ENCODE measurements at regions not wholly inside any gene's neighbourhood (a gene's known extent, or its start where the extent isn't known, plus 50 kb on each side); places are given as distances from the start of the nearest gene placed in this dataset.

DNA sequence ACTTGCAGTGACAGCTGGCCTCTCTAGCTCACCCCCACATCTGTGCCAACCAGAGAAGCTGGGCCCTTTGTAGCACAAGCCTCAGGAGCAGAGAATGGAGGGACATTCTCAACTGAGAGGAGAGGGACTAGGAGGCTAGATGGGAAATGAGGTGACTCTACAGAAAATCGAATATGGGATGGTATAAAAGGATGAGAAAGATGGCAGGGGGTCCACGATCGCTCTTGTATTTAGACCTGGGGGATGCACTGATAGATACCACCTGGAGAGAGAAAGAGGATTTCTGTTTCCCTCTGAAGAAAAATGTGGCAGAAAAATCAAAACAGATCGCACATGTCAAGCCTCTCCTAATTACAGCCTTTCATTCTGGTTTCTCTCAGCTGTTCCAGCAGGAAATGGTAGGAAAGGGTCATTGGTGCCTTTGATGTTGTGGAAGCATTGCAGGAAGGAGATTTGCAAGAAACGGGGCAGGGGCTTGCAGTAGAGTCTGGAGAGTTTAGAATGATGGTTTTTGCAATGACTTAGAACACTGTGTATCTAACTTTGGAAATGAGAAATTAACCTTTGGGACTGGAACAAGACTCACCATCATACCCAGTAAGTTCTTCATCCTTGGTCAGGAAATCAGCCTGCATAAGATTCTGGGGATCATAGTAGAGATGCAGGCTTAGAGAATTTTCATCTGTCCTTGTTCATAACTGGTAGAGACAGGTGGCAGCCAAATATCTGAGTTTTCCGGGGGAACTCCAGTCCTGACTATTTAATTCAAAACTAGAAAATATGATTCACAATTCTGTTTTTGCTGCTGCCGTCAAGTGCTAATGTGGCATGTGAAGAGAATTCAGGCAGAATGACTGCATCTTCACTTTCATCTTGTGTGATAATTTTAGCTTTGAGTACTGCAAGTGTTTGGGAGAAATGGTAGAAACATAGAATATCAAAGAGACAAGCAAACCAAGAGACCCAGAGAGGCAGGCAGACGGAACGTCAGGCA is 98.8 kb downstream of the DAD1 start:
- Histone ChIP-seq H3K27ac (ENCODE audit: low read length) (peak overlapping the region; percentile 59), H3K9me3 (no peaks in the 10 kb centered on the region), H3K4me1 (ENCODE audit: control insufficient read depth in 1 of 2, extremely low read depth in 1 of 2, insufficient read depth in 2 of 2, low read length in 2 of 2) (peaks cover 3 to 10% of the 10 kb centered on the region in 2 experiments), H3K36me3 (ENCODE audit: control insufficient read depth in 2 of 2, extremely low read depth in 1 of 2, insufficient read depth in 1 of 2, low read length in 1 of 2) (peaks cover 0 to 7% of the 10 kb centered on the region in 2 donors), H3K27me3 (replicated peaks in 1 of 2; ENCODE audit: control insufficient read depth in 2 of 2, extremely low read depth in 1 of 2, insufficient read depth in 2 of 2, low read length in 1 of 2) (no peaks in the 10 kb centered on the region), H3K4me3 (ENCODE audit: control insufficient read depth in 1 of 2, extremely low read depth in 1 of 2, low read length in 1 of 2) (peak overlapping the region; percentile 23 to 46)
- no peaks in the 10 kb centered on the region for H3K9me3 Mint-ChIP-seq
- ATAC-seq (replicated peaks in 1 of 4) (peak in 1 of 4 experiments; percentile 11), DNase-seq (no peak)
- ChIA-PET POLR2A (no interaction called here), CTCF (interaction anchor here (0.6 to 1.1 kb wide), 3 partner anchors 14 to 80 kb away, joined by 3 to 4 read pairs (median 3); no protein-coding TSS in a partner anchor)
- peaks cover 58% of the 10 kb centered on the region for H3K36me3 Mint-ChIP-seq
- no peaks in the 10 kb centered on the region for H3K27me3 Mint-ChIP-seq
- H3K4me3 Mint-ChIP-seq = peak overlapping the region; percentile 84 to 87 (median 86)
- peak overlapping the region; percentile 91 to 98 for H3K27ac Mint-ChIP-seq
- no CpG with 5 or more reads among the region's 9 CpGs for WGBS (ENCODE audit: insufficient coverage)
- peaks cover 26 to 58% (median 27%) of the 10 kb centered on the region in 3 donors for H3K4me1 Mint-ChIP-seq

DNA sequence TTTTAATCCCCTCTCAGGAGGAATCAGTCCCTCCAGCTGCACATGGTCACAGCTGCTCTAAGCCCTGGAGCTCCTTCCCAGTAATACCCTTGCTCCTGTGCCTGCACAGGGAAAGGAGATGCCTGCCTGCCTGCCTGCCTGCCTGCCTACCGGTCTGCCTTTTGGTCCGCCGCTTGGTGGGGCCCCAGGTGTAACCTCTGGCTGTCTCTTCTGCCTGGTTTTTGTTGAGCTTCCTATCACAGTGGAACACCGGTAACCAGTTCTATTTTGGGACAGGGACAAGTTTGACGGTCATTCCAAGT is 99.8 kb downstream of the DAD1 start:
- peak overlapping the region; percentile 15 to 46 for H3K4me3 ChIP-seq (ENCODE audit: control insufficient read depth in 1 of 2, extremely low read depth in 1 of 2, low read length in 1 of 2)
- peaks cover 54% of the 10 kb centered on the region for H3K36me3 Mint-ChIP-seq
- no peaks in the 10 kb centered on the region for H3K27me3 ChIP-seq (replicated peaks in 1 of 2; ENCODE audit: control insufficient read depth in 2 of 2, extremely low read depth in 1 of 2, insufficient read depth in 2 of 2, low read length in 1 of 2)
- H3K27ac ChIP-seq (ENCODE audit: low read length) = peak overlapping the region; percentile 59
- no peaks in the 10 kb centered on the region for H3K9me3 Mint-ChIP-seq
- ChIA-PET CTCF (interaction anchor here in 1 of 2 donors (1.1 kb wide), 1 partner anchor 13 kb away, joined by 4 read pairs; no protein-coding TSS in a partner anchor), POLR2A (interaction anchor here in 1 of 2 donors (0.7 kb wide), 1 partner anchor 288 kb away, joined by 3 read pairs; no protein-coding TSS in a partner anchor)
- peaks cover 3 to 10% of the 10 kb centered on the region in 2 experiments for H3K4me1 ChIP-seq (ENCODE audit: control insufficient read depth in 1 of 2, extremely low read depth in 1 of 2, insufficient read depth in 2 of 2, low read length in 2 of 2)
- peaks cover 26 to 55% (median 27%) of the 10 kb centered on the region in 3 donors for H3K4me1 Mint-ChIP-seq
- peaks cover 0 to 4% of the 10 kb centered on the region in 2 donors for H3K36me3 ChIP-seq (ENCODE audit: control insufficient read depth in 2 of 2, extremely low read depth in 1 of 2, insufficient read depth in 1 of 2, low read length in 1 of 2)
- DNase-seq (no peak), ATAC-seq (replicated peaks in 1 of 4) (no peak)
- H3K27me3 Mint-ChIP-seq = no peaks in the 10 kb centered on the region
- peak overlapping the region; percentile 91 to 98 for H3K27ac Mint-ChIP-seq
- no peaks in the 10 kb centered on the region for H3K9me3 ChIP-seq
- WGBS (ENCODE audit: insufficient coverage) = 0% methylated on average over 3 of the region's 5 CpGs
- peak overlapping the region; percentile 84 to 87 (median 86) for H3K4me3 Mint-ChIP-seq

DNA sequence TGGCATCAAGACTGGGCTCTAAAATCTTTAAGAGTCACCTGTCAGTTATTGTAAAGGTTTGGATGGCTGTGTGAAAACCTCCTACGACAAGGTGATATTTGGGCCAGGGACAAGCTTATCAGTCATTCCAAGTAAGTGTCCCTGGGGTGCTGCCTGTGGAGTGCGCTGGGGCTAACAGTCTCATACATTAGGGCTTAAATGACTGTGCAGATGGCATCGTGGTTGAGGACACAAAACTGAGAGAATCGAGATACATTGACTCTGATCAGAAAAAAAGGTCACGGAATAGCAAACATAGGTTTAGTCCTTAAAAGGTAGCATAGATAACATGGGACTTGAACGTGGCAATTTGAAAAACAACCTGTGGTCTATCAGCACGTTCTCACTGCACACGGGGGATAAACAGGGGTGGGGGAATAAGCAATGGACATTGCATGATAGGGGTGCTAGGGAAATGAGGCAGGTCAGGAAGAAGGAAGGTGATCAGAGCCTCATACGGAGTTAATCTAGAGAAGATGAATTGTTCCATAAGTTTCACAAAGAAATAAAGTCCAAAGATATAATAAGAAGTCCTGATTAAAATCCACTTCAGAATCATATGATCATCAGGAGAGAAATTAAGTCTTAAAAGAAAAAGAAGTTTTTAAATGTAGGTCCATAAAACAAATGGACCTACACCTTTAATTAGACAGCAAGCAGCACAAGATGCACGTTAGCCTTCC is 100.3 kb downstream of the DAD1 start:
- Mint-ChIP-seq H3K27me3 (no peaks in the 10 kb centered on the region), H3K4me3 (peak overlapping the region; percentile 84 to 87 (median 86)), H3K4me1 (peaks cover 23 to 51% (median 27%) of the 10 kb centered on the region in 3 donors), H3K9me3 (no peaks in the 10 kb centered on the region), H3K36me3 (peaks cover 49% of the 10 kb centered on the region), H3K27ac (peak overlapping the region; percentile 91 to 98)
- H3K27ac ChIP-seq (ENCODE audit: low read length) = peak overlapping the region; percentile 67
- 17% methylated on average over 2 of the region's 10 CpGs for WGBS (ENCODE audit: insufficient coverage)
- DNase-seq = no peak
- peak overlapping the region in 1 of 2 donors; percentile 46 for H3K4me3 ChIP-seq (ENCODE audit: control insufficient read depth in 1 of 2, extremely low read depth in 1 of 2, low read length in 1 of 2)
- CTCF ChIA-PET = interaction anchor here in 1 of 2 donors (1.1 kb wide), 1 partner anchor 12 kb away, joined by 4 read pairs; no protein-coding TSS in a partner anchor
- ATAC-seq (replicated peaks in 1 of 4) = peak in 2 of 4 experiments; percentile 4 to 11
- H3K4me1 ChIP-seq (ENCODE audit: control insufficient read depth in 1 of 2, extremely low read depth in 1 of 2, insufficient read depth in 2 of 2, low read length in 2 of 2) = peaks cover 3 to 7% of the 10 kb centered on the region in 2 experiments
- POLR2A ChIA-PET = interaction anchor here in 1 of 2 donors (0.7 kb wide), 1 partner anchor 288 kb away, joined by 3 read pairs; no protein-coding TSS in a partner anchor
- H3K9me3 ChIP-seq = no peaks in the 10 kb centered on the region
- no peaks in the 10 kb centered on the region for H3K27me3 ChIP-seq (replicated peaks in 1 of 2; ENCODE audit: control insufficient read depth in 2 of 2, extremely low read depth in 1 of 2, insufficient read depth in 2 of 2, low read length in 1 of 2)
- peaks cover 0 to 4% of the 10 kb centered on the region in 2 donors for H3K36me3 ChIP-seq (ENCODE audit: control insufficient read depth in 2 of 2, extremely low read depth in 1 of 2, insufficient read depth in 1 of 2, low read length in 1 of 2)

DNA sequence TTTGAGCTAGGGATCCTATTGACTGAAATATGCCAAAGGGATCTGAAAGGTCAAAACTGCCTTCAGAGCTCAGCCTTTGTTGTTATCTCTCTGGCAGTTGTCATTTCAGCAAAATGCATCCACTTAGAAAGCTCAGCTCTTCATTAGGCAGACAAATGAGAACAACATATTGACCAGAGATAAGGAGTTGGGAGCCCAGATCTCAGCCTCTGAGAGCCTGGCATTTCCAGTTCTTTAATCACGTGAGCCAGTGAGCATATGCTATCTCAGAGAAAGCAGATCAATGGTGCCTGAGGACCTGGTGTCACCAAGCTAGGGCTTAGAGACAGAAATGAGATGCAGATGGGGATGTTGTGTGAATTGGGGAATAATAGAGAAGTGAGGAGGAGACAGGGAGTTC is 101.1 kb downstream of the DAD1 start:
- DNase-seq (no peak), ATAC-seq (replicated peaks in 1 of 4) (no peak)
- Histone ChIP-seq H3K4me1 (ENCODE audit: control insufficient read depth in 1 of 2, extremely low read depth in 1 of 2, insufficient read depth in 2 of 2, low read length in 2 of 2) (peaks cover 3 to 7% of the 10 kb centered on the region in 2 experiments), H3K9me3 (no peaks in the 10 kb centered on the region), H3K4me3 (ENCODE audit: control insufficient read depth in 1 of 2, extremely low read depth in 1 of 2, low read length in 1 of 2) (peak overlapping the region in 1 of 2 donors; percentile 46), H3K27me3 (replicated peaks in 1 of 2; ENCODE audit: control insufficient read depth in 2 of 2, extremely low read depth in 1 of 2, insufficient read depth in 2 of 2, low read length in 1 of 2) (no peaks in the 10 kb centered on the region), H3K36me3 (ENCODE audit: control insufficient read depth in 2 of 2, extremely low read depth in 1 of 2, insufficient read depth in 1 of 2, low read length in 1 of 2) (peaks cover 0 to 4% of the 10 kb centered on the region in 2 donors), H3K27ac (ENCODE audit: low read length) (peak overlapping the region; percentile 67)
- CTCF ChIA-PET = no interaction called here
- WGBS (ENCODE audit: insufficient coverage) = no CpG with 5 or more reads among the region's 1 CpG
- Mint-ChIP-seq H3K4me1 (peaks cover 20 to 49% (median 27%) of the 10 kb centered on the region in 3 donors), H3K36me3 (peaks cover 43% of the 10 kb centered on the region), H3K9me3 (no peaks in the 10 kb centered on the region), H3K4me3 (peak overlapping the region; percentile 84 to 87 (median 86)), H3K27ac (peak overlapping the region; percentile 91 to 98), H3K27me3 (no peaks in the 10 kb centered on the region)
- POLR2A ChIA-PET = no interaction called here

DNA sequence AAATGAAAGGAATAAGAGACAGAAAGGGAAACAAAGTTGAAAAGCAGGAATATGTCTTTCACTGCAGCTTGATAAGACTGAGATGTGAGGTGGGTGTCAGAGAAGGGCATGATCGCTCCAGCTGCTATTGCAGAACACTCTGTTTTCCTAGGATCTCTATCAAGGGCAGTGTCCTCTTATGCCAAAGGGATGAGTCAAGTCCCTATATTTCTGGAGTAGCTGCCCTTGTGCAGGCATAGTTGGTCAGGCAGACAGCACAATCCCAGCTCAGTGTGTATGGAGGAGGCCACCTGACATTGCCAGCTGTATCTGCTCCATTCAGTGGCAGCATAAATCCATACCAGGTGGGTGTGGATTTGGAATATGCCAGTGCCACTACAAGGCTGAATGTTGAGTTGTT is 101.6 kb downstream of the DAD1 start:
- Histone ChIP-seq H3K4me3 (ENCODE audit: control insufficient read depth in 1 of 2, extremely low read depth in 1 of 2, low read length in 1 of 2) (peak overlapping the region in 1 of 2 donors; percentile 46), H3K4me1 (ENCODE audit: control insufficient read depth in 1 of 2, extremely low read depth in 1 of 2, insufficient read depth in 2 of 2, low read length in 2 of 2) (peaks cover 3 to 7% of the 10 kb centered on the region in 2 experiments), H3K27ac (ENCODE audit: low read length) (peak overlapping the region; percentile 67), H3K9me3 (no peaks in the 10 kb centered on the region), H3K36me3 (ENCODE audit: control insufficient read depth in 2 of 2, extremely low read depth in 1 of 2, insufficient read depth in 1 of 2, low read length in 1 of 2) (peaks cover 0 to 4% of the 10 kb centered on the region in 2 donors), H3K27me3 (replicated peaks in 1 of 2; ENCODE audit: control insufficient read depth in 2 of 2, extremely low read depth in 1 of 2, insufficient read depth in 2 of 2, low read length in 1 of 2) (no peaks in the 10 kb centered on the region)
- Mint-ChIP-seq H3K4me3 (peak overlapping the region; percentile 84 to 87 (median 86)), H3K27me3 (no peaks in the 10 kb centered on the region), H3K27ac (peak overlapping the region; percentile 91 to 98), H3K9me3 (no peaks in the 10 kb centered on the region), H3K36me3 (peaks cover 43% of the 10 kb centered on the region), H3K4me1 (peaks cover 18 to 48% (median 26%) of the 10 kb centered on the region in 3 donors)
- DNase-seq (no peak), ATAC-seq (replicated peaks in 1 of 4) (no peak)
- ChIA-PET CTCF (no interaction called here), POLR2A (no interaction called here)
- no CpG with 5 or more reads among the region's 1 CpG for WGBS (ENCODE audit: insufficient coverage)

DNA sequence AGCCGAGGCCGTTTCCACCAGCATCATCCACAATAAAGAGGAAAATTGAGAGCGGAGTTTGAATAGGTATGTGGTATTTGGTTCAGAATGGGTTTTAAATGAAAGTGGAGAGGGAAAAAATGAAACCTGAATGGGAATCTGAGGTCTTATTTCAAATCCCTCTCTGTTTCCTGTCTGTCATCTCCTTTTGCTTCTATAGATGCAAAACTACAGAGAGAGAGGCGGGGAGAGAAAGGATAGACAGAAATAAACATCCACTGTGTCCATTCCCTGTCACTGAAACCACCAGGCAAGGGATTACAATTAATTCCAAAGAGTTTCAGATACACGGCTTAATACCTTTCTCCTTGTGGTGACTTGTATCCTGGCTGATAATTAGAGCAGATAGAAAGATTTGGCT is 102.3 kb downstream of the DAD1 start:
- no CpG with 5 or more reads among the region's 5 CpGs for WGBS (ENCODE audit: insufficient coverage)
- POLR2A ChIA-PET = interaction anchor here in 1 of 2 donors (0.6 kb wide), 1 partner anchor 11 kb away, joined by 3 read pairs; no protein-coding TSS in a partner anchor
- no peak for DNase-seq

More for the DNA sequence above, 102.3 kb downstream of the DAD1 start:
- H3K27me3 ChIP-seq (replicated peaks in 1 of 2; ENCODE audit: control insufficient read depth in 2 of 2, extremely low read depth in 1 of 2, insufficient read depth in 2 of 2, low read length in 1 of 2) = no peaks in the 10 kb centered on the region
- H3K27ac Mint-ChIP-seq = peak overlapping the region; percentile 91 to 98
- CTCF ChIA-PET = interaction anchor here in 1 of 2 donors (0.6 kb wide), 1 partner anchor 85 kb away, joined by 3 read pairs; no protein-coding TSS in a partner anchor
- peak overlapping the region; percentile 15 to 46 for H3K4me3 ChIP-seq (ENCODE audit: control insufficient read depth in 1 of 2, extremely low read depth in 1 of 2, low read length in 1 of 2)
- peaks cover 16 to 44% (median 21%) of the 10 kb centered on the region in 3 donors for H3K4me1 Mint-ChIP-seq
- H3K4me1 ChIP-seq (ENCODE audit: control insufficient read depth in 1 of 2, extremely low read depth in 1 of 2, insufficient read depth in 2 of 2, low read length in 2 of 2) = peaks cover under 1 to 7% of the 10 kb centered on the region in 2 experiments
- peaks cover 36% of the 10 kb centered on the region for H3K36me3 Mint-ChIP-seq
- peak overlapping the region; percentile 84 to 87 (median 86) for H3K4me3 Mint-ChIP-seq
- peak overlapping the region; percentile 67 for H3K27ac ChIP-seq (ENCODE audit: low read length)
- H3K36me3 ChIP-seq (ENCODE audit: control insufficient read depth in 2 of 2, extremely low read depth in 1 of 2, insufficient read depth in 1 of 2, low read length in 1 of 2) = no peaks in the 10 kb centered on the region
- H3K27me3 Mint-ChIP-seq = no peaks in the 10 kb centered on the region
- H3K9me3 ChIP-seq = no peaks in the 10 kb centered on the region
- ATAC-seq (replicated peaks in 1 of 4) = no peak
- H3K9me3 Mint-ChIP-seq = no peaks in the 10 kb centered on the region

All from T-cell (primary cell).